Keratinocyte (primary cell): ENCODE measurements at regions not wholly inside any gene's neighbourhood (a gene's known extent, or its start where the extent isn't known, plus 50 kb on each side); places are given as distances from the start of the nearest gene placed in this dataset.

Experiments used
- DNase-seq: peaks from one replicate; pipeline ENCODE4 v3.0.0-alpha.2; 2011; ENCODE audit warnings: low read depth, missing footprints, low spot score
- FAIRE-seq: peaks from 2 replicates; lab custom pipeline; 2011; peaks lifted over from hg19 to GRCh38; lab: Jason Lieb, UNC
- H2AFZ ChIP-seq: 2 replicates; pipeline ENCODE4 v1.6.0; 2012; ENCODE audit warnings: low read length, control low read depth, inconsistent platforms; ENCODE audit not compliant: control insufficient read depth
- H3K27ac ChIP-seq: 2 replicates; pipeline ENCODE4 v1.5.1; 2011; ENCODE audit warnings: low read length; ENCODE audit not compliant: control insufficient read depth, insufficient read depth
- H3K27me3 ChIP-seq: 3 replicates; pipeline ENCODE4 v1.6.0; 2011; ENCODE audit warnings: low read length; ENCODE audit not compliant: control insufficient read depth, insufficient read depth; ENCODE audit errors: extremely low read depth
- H3K36me3 ChIP-seq, 2 experiments: 2 replicates in 1 of 2; 3 replicates in 1 of 2; pipeline ENCODE4 v1.5.1; 2011; ENCODE audit warnings: low read length in 2 of 2, mild to moderate bottlenecking in 1 of 2; ENCODE audit not compliant: control insufficient read depth in 2 of 2, insufficient read depth in 2 of 2; ENCODE audit errors: extremely low read depth in 1 of 2
- H3K4me1 ChIP-seq: 3 replicates; pipeline ENCODE4 v1.5.1; 2011; ENCODE audit warnings: low read length; ENCODE audit not compliant: control insufficient read depth, insufficient read depth; ENCODE audit errors: extremely low read depth
- H3K4me2 ChIP-seq: 3 replicates; pipeline ENCODE4 v1.6.0; 2011; ENCODE audit warnings: low read depth, low read length; ENCODE audit not compliant: control insufficient read depth, insufficient read depth; ENCODE audit errors: extremely low read depth
- H3K4me3 ChIP-seq, 3 experiments: fragments of 200-600 bp in 1 of 3; sonication (generic) in 1 of 3; 2 replicates in 2 of 3; 3 replicates in 1 of 3; pipeline ENCODE4 v1.5.1; 2011 to 2016; ENCODE audit warnings: low read length in 3 of 3, mild to moderate bottlenecking in 3 of 3, control low read depth in 2 of 3, inconsistent platforms in 1 of 3, low read depth in 1 of 3, mixed read lengths in 1 of 3, mixed run types in 1 of 3, moderate library complexity in 1 of 3; ENCODE audit not compliant: control insufficient read depth in 2 of 3, insufficient read depth in 2 of 3; ENCODE audit errors: extremely low read depth in 1 of 3
- H3K79me2 ChIP-seq: 2 replicates; pipeline ENCODE4 v1.6.0; 2012; ENCODE audit warnings: low read length; ENCODE audit not compliant: control insufficient read depth, insufficient read depth
- H3K9ac ChIP-seq: 3 replicates; pipeline ENCODE4 v1.6.0; 2011; ENCODE audit warnings: low read length; ENCODE audit not compliant: control insufficient read depth, insufficient read depth; ENCODE audit errors: extremely low read depth
- H3K9me1 ChIP-seq: 3 replicates; pipeline ENCODE4 v1.6.0; 2011; ENCODE audit warnings: low read length; ENCODE audit not compliant: control insufficient read depth, insufficient read depth; ENCODE audit errors: extremely low read depth
- H3K9me3 ChIP-seq: 2 replicates; pipeline ENCODE4 v1.5.1; 2012; ENCODE audit warnings: low read depth, low read length; ENCODE audit not compliant: control insufficient read depth
- H4K20me1 ChIP-seq: 3 replicates; pipeline ENCODE4 v1.6.0; 2011; ENCODE audit warnings: low read length; ENCODE audit not compliant: control insufficient read depth, insufficient read depth; ENCODE audit errors: extremely low read depth
- CTCF ChIP-seq, 3 experiments: IDR thresholded peaks in 1 of 3; conservative IDR thresholded peaks in 1 of 3; optimal IDR thresholded peaks in 1 of 3; 2 replicates in 2 of 3; 3 replicates in 1 of 3; pipeline versions ENCODE3 to v1.5.1; 2011; ENCODE audit warnings: low read length in 3 of 3, mild to moderate bottlenecking in 3 of 3, moderate library complexity in 2 of 3, control low read depth in 1 of 3, inconsistent platforms in 1 of 3; ENCODE audit not compliant: insufficient read depth in 2 of 3; ENCODE audit errors: extremely low read depth in 1 of 3
- EZH2 ChIP-seq: IDR thresholded peaks from one replicate; pipeline ENCODE4 v1.6.1; 2012; ENCODE audit warnings: inconsistent platforms, mild to moderate bottlenecking, low read length, moderate library complexity
- dilution Hi-C: fragments of 300-500 bp; cut with MboI; formaldehyde crosslinking; loops from one replicate; pipeline ENCODE4 v1.7.0; 2020; ENCODE audit warnings: low sequenced_read_pairs; ENCODE audit not compliant: extremely low pct_ligation_motif_present

- Histone ChIP-seq H3K9me3 (no peaks in the 10 kb centered on the region), H3K4me2 (no peak overlapping the region), H3K79me2 (no peaks in the 10 kb centered on the region), H3K9ac (no peak overlapping the region), H4K20me1 (no peaks in the 10 kb centered on the region), H2AFZ (no peak overlapping the region), H3K27me3 (no peaks in the 10 kb centered on the region), H3K9me1 (no peaks in the 10 kb centered on the region), H3K4me1 (peaks cover 3% of the 10 kb centered on the region), H3K36me3 (no peaks in the 10 kb centered on the region), H3K4me3 (no peak overlapping the region), H3K27ac (no peak overlapping the region)
- FAIRE-seq (no peak), DNase-seq (no peak)
- dilution Hi-C loops, result no loop called here
- no peak for TF ChIP-seq CTCF (optimal IDR thresholded peaks at IDR 0.05 in 1 of 3, IDR thresholded peaks at IDR 0.05 in 1 of 3, conservative IDR thresholded peaks at IDR 0.05 in 1 of 3; ENCODE audit: extremely low read depth in 1 of 3, insufficient read depth in 2 of 3, low read length in 3 of 3)
- TF ChIP-seq EZH2, result no peak
These were observed 996.8 kb upstream of the CITED2 start for GRCh38 chr6:140370976-140371870.

- Histone ChIP-seq H3K4me1 (peaks cover 3% of the 10 kb centered on the region), H3K27me3 (no peaks in the 10 kb centered on the region), H3K4me2 (no peak overlapping the region), H3K36me3 (no peaks in the 10 kb centered on the region), H3K9ac (no peak overlapping the region), H3K4me3 (no peak overlapping the region), H3K9me3 (no peaks in the 10 kb centered on the region), H3K27ac (no peak overlapping the region), H3K9me1 (no peaks in the 10 kb centered on the region), H4K20me1 (no peaks in the 10 kb centered on the region), H2AFZ (no peak overlapping the region), H3K79me2 (no peaks in the 10 kb centered on the region)
- no peak for TF ChIP-seq EZH2
- TF ChIP-seq CTCF (optimal IDR thresholded peaks at IDR 0.05 in 1 of 3, IDR thresholded peaks at IDR 0.05 in 1 of 3, conservative IDR thresholded peaks at IDR 0.05 in 1 of 3; ENCODE audit: extremely low read depth in 1 of 3, insufficient read depth in 2 of 3, low read length in 3 of 3), result no peak
- DNase-seq (no peak), FAIRE-seq (no peak)
- dilution Hi-C loops, result no loop called here
These were observed 996.0 kb upstream of the CITED2 start for GRCh38 chr6:140370441-140370840.
